Astrocyte (in vitro differentiated cells and primary cell): ENCODE measurements at regions not wholly inside any gene's neighbourhood (a gene's known extent, or its start where the extent isn't known, plus 50 kb on each side); places are given as distances from the start of the nearest gene placed in this dataset.

Experiments
- DNase-seq: peaks from one replicate; pipeline ENCODE4 v3.0.0-alpha.2; 2010; ENCODE audit warnings: low read depth
- FAIRE-seq: peaks from 2 replicates; lab custom pipeline; 2011; peaks lifted over from hg19 to GRCh38; lab: Jason Lieb, UNC
- H2AFZ ChIP-seq: 2 replicates; pipeline ENCODE4 v1.6.0; 2012; ENCODE audit warnings: low read depth, low read length, inconsistent platforms
- H3K27ac ChIP-seq: 2 replicates; pipeline ENCODE4 v1.5.1; 2011; ENCODE audit warnings: low read depth, low read length, inconsistent platforms
- H3K27me3 ChIP-seq: 2 replicates; pipeline ENCODE4 v1.6.0; 2011; ENCODE audit warnings: low read length, inconsistent platforms; ENCODE audit not compliant: insufficient read depth
- H3K36me3 ChIP-seq: 2 replicates; pipeline ENCODE4 v1.5.1; 2011; ENCODE audit warnings: low read length, inconsistent platforms; ENCODE audit not compliant: insufficient read depth
- H3K4me1 ChIP-seq: 2 replicates; pipeline ENCODE4 v1.5.1; 2011; ENCODE audit warnings: low read length, inconsistent platforms; ENCODE audit not compliant: insufficient read depth
- H3K4me2 ChIP-seq: 2 replicates; pipeline ENCODE4 v1.6.0; 2012; ENCODE audit warnings: low read length, inconsistent platforms
- H3K4me3 ChIP-seq: 2 replicates; pipeline ENCODE4 v1.5.1; 2011; ENCODE audit warnings: low read depth, mild to moderate bottlenecking, low read length, inconsistent platforms; ENCODE audit not compliant: insufficient read depth
- H3K79me2 ChIP-seq: 2 replicates; pipeline ENCODE4 v1.6.0; 2012; ENCODE audit warnings: mild to moderate bottlenecking, low read length, inconsistent platforms; ENCODE audit not compliant: insufficient read depth
- H3K9ac ChIP-seq: 2 replicates; pipeline ENCODE4 v1.6.0; 2012; ENCODE audit warnings: mild to moderate bottlenecking, low read length, inconsistent platforms
- H3K9me3 ChIP-seq: 2 replicates; pipeline ENCODE4 v1.5.1; 2012; ENCODE audit warnings: low read depth, mild to moderate bottlenecking, low read length, inconsistent platforms; ENCODE audit not compliant: insufficient read depth
- H4K20me1 ChIP-seq: 2 replicates; pipeline ENCODE4 v1.6.0; 2012; ENCODE audit warnings: low read length, inconsistent platforms; ENCODE audit not compliant: insufficient read depth
- H3K27ac Mint-ChIP-seq: one replicate; pipeline ENCODE4 v1.8.0; 2021; ENCODE audit warnings: mild to moderate bottlenecking, mixed read lengths; ENCODE audit not compliant: unreplicated experiment
- H3K27me3 Mint-ChIP-seq: one replicate; pipeline ENCODE4 v1.8.0; 2021; ENCODE audit warnings: low read depth, mixed read lengths; ENCODE audit not compliant: unreplicated experiment
- H3K36me3 Mint-ChIP-seq: one replicate; pipeline ENCODE4 v1.8.0; 2021; ENCODE audit warnings: low read depth, mixed read lengths; ENCODE audit not compliant: unreplicated experiment
- H3K4me1 Mint-ChIP-seq: one replicate; pipeline ENCODE4 v1.8.0; 2021; ENCODE audit warnings: low read depth, mixed read lengths; ENCODE audit not compliant: unreplicated experiment
- H3K4me3 Mint-ChIP-seq: one replicate; pipeline ENCODE4 v1.8.0; 2021; ENCODE audit warnings: mild to moderate bottlenecking, moderate library complexity, mixed read lengths; ENCODE audit not compliant: unreplicated experiment
- H3K9me3 Mint-ChIP-seq: one replicate; pipeline ENCODE4 v1.8.0; 2021; ENCODE audit warnings: mild to moderate bottlenecking, mixed read lengths; ENCODE audit not compliant: unreplicated experiment
- CTCF ChIP-seq: IDR thresholded peaks from 2 replicates; pipeline ENCODE4 v1.5.1; 2011; ENCODE audit warnings: low read depth, mild to moderate bottlenecking, inconsistent platforms, low read length, moderate library complexity; ENCODE audit not compliant: insufficient read depth
- EZH2 ChIP-seq: IDR thresholded peaks from 2 replicates; pipeline ENCODE4 v1.6.1; 2012; ENCODE audit warnings: mild to moderate bottlenecking, low read length, inconsistent platforms; ENCODE audit not compliant: insufficient read depth

DNA sequence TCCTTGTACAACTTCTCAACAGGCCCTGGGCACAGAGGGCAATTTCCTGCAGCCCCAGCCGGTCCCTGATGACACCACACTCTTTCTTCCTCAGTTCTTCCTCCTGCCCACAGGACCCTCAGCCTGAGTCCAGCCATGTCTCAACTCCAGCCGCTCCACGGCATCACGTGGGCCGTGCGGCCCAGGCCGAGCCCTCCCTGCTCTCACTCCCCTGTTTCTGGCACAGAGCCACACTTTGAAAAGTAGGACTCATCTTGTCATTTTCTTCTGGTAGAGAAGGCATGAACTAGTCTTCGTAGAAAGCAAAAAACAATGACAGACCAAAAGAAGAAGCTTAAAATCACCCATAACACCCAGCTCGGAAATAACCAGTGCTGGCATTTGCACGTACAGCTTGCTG lies 404.7 kb upstream of the IRX1 start:
- DNase-seq (no peak), FAIRE-seq (no peak)
- peaks cover 14% of the 10 kb centered on the region for H3K27me3 Mint-ChIP-seq
- Histone ChIP-seq H3K9me3 (no peaks in the 10 kb centered on the region), H2AFZ (no peak overlapping the region), H3K79me2 (no peaks in the 10 kb centered on the region), H3K9ac (no peak overlapping the region), H3K27ac (no peak overlapping the region), H3K4me2 (no peak overlapping the region), H3K4me1 (no peaks in the 10 kb centered on the region), H3K36me3 (no peaks in the 10 kb centered on the region), H3K27me3 (no peaks in the 10 kb centered on the region), H4K20me1 (no peaks in the 10 kb centered on the region), H3K4me3 (no peak overlapping the region)
- no peaks in the 10 kb centered on the region for H3K9me3 Mint-ChIP-seq
- H3K4me1 Mint-ChIP-seq, result no peaks in the 10 kb centered on the region
- H3K36me3 Mint-ChIP-seq, result no peaks in the 10 kb centered on the region
- no peak overlapping the region for H3K4me3 Mint-ChIP-seq
- TF ChIP-seq CTCF (no peak), EZH2 (no peak)
- H3K27ac Mint-ChIP-seq, result no peak overlapping the region

DNA sequence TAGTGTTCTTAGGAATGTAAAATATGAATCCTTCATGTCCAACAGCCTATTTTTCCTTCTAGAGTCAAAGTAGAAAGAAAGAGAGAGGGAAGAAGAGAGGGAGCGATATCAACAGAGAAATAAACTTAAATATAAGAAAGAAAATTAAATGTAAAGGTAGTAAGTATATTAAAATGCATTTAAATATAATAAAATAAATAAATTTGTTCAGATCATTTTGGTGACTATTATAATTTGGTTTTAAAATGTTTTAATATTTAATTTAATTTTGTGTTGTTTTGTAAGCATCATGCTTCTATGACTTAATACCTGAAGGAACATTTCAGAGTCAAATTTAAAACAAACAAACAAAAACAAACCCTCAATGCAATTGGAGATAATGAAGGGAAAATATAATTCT lies 405.2 kb upstream of the IRX1 start:
- no peak overlapping the region for H3K9ac ChIP-seq
- no peaks in the 10 kb centered on the region for H4K20me1 ChIP-seq
- no peak overlapping the region for H3K27ac ChIP-seq
- no peaks in the 10 kb centered on the region for H3K4me1 ChIP-seq
- no peak overlapping the region for H3K4me2 ChIP-seq
- TF ChIP-seq EZH2 (no peak), CTCF (no peak)
- Mint-ChIP-seq H3K27ac (no peak overlapping the region), H3K4me3 (no peak overlapping the region), H3K9me3 (no peaks in the 10 kb centered on the region), H3K27me3 (peaks cover 12% of the 10 kb centered on the region), H3K36me3 (no peaks in the 10 kb centered on the region), H3K4me1 (no peaks in the 10 kb centered on the region)
- no peaks in the 10 kb centered on the region for H3K27me3 ChIP-seq
- no peaks in the 10 kb centered on the region for H3K9me3 ChIP-seq
- no peaks in the 10 kb centered on the region for H3K79me2 ChIP-seq
- DNase-seq, result no peak
- H3K4me3 ChIP-seq, result no peak overlapping the region
- no peaks in the 10 kb centered on the region for H3K36me3 ChIP-seq
- FAIRE-seq, result no peak
- H2AFZ ChIP-seq, result no peak overlapping the region

DNA sequence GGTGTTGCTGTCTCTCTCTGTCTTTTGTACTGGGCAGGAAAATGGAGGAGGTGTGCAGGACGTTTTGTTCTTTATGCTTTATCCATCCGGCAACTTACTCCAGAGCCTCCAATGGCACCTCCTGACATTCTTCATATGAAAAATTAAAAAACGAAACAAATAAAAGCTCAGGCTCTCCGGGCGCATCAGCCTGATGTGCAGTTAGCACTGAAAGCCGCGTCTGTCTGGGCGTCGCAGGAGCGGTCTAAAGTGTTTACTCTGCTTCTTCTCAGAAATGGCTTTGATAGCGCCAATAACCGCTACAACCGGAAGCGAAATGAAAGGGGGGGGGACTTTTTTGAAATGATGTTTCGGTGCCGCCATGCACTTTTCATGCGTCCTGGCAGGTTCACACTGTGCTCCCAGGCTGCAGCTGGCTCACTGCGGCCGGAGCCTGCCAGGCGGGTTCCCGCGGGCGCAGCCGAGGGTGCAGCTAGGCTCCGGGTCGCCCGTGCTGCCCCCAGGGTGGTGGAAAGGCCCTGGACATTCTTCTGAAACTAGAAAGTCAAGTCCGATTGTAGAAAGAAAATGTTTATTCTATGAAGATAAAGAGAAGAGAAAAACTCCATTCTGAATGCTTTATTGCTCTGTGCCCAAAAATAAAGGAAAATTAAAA lies 407.7 kb upstream of the IRX1 start:
- Mint-ChIP-seq H3K27me3 (peaks cover 5% of the 10 kb centered on the region), H3K9me3 (no peaks in the 10 kb centered on the region), H3K4me1 (no peaks in the 10 kb centered on the region), H3K36me3 (no peaks in the 10 kb centered on the region), H3K27ac (no peak overlapping the region), H3K4me3 (no peak overlapping the region)
- Histone ChIP-seq H3K9me3 (no peaks in the 10 kb centered on the region), H3K27ac (no peak overlapping the region), H3K9ac (no peak overlapping the region), H3K4me1 (no peaks in the 10 kb centered on the region), H4K20me1 (no peaks in the 10 kb centered on the region), H3K4me3 (no peak overlapping the region), H2AFZ (no peak overlapping the region), H3K4me2 (no peak overlapping the region), H3K27me3 (no peaks in the 10 kb centered on the region), H3K79me2 (no peaks in the 10 kb centered on the region), H3K36me3 (no peaks in the 10 kb centered on the region)
- FAIRE-seq (no peak), DNase-seq (no peak)
- TF ChIP-seq EZH2 (no peak), CTCF (no peak)
